ENCODE measurements at regions not wholly inside any gene's neighbourhood (a gene's known extent, or its start where the extent isn't known, plus 50 kb on each side); places are given as distances from the start of the nearest gene placed in this dataset.

GRCh38 chr11:116503216-116504160 lies 269.3 kb downstream of the BUD13 start:
- no peak for DNase-seq

GRCh38 chr11:116502641-116503061 lies 270.1 kb downstream of the BUD13 start:
- no peak for DNase-seq

GRCh38 chr11:116501728-116502127 lies 271.1 kb downstream of the BUD13 start:
- DNase-seq = no peak

- DNase-seq = no peak
Observed at GRCh38 chr11:116500947-116501602, 271.7 kb downstream of the BUD13 start.

- DNase-seq = no peak
Observed at GRCh38 chr11:116500026-116500946, 272.5 kb downstream of the BUD13 start.

- DNase-seq = peak; percentile 52
Observed at GRCh38 chr11:116499396-116500003, 273.3 kb downstream of the BUD13 start.

- DNase-seq = no peak
Observed at GRCh38 chr11:116498161-116498560, 274.6 kb downstream of the BUD13 start.

- no peak for DNase-seq
Observed at GRCh38 chr11:116492600-116492999, 280.2 kb downstream of the BUD13 start.

GRCh38 chr11:116488836-116489389 lies 283.9 kb downstream of the BUD13 start:
- no peak for DNase-seq

GRCh38 chr11:116485425-116485824 lies 287.4 kb downstream of the BUD13 start:
- no peak for DNase-seq

- DNase-seq = no peak
Observed at GRCh38 chr11:116482716-116483115, 290.1 kb downstream of the BUD13 start.

GRCh38 chr11:116481126-116481675 lies 291.6 kb downstream of the BUD13 start:
- no peak for DNase-seq

GRCh38 chr11:116478669-116479668 lies 293.8 kb downstream of the BUD13 start:
- DNase-seq = no peak

- DNase-seq = no peak
Observed at GRCh38 chr11:116478205-116478604, 294.6 kb downstream of the BUD13 start.

- no peak for DNase-seq
Observed at GRCh38 chr11:116473790-116474346, 298.9 kb downstream of the BUD13 start.

- no peak for DNase-seq
Observed at GRCh38 chr11:116473206-116473769, 299.5 kb downstream of the BUD13 start.

GRCh38 chr11:116472651-116473050 lies 300.1 kb downstream of the BUD13 start:
- DNase-seq = no peak

GRCh38 chr11:116471608-116472256 lies 301.1 kb downstream of the BUD13 start:
- no peak for DNase-seq

GRCh38 chr11:116468699-116469098 lies 304.1 kb downstream of the BUD13 start:
- no peak for DNase-seq
